Natural killer cell (primary cell): ENCODE measurements at regions not wholly inside any gene's neighbourhood (a gene's known extent, or its start where the extent isn't known, plus 50 kb on each side); places are given as distances from the start of the nearest gene placed in this dataset.

Source experiments
- ATAC-seq, 3 donors: fragments of 150-1000 bp in 2 of 3; fragments of 200-7000 bp in 1 of 3; cut with Tn5 transposase; 1 replicate in 1 of 3; 2 replicates in 2 of 3; pipeline ENCODE4 v1.10.0; 2021; ENCODE audit warnings: mild to moderate bottlenecking in 2 of 3, moderate library complexity in 2 of 3
- DNase-seq, 2 donors: peaks; one replicate each; pipeline versions ENCODE4 v3.0.0 to v3.0.0-alpha.2; 2013 to 2021; ENCODE audit warnings: mixed read lengths in 1 of 2
- H3K27ac ChIP-seq: one replicate; pipeline ENCODE4 v1.5.1; 2013; ENCODE audit warnings: mild to moderate bottlenecking, low read length
- H3K27me3 ChIP-seq: one replicate; pipeline ENCODE4 v1.6.1; 2013; ENCODE audit warnings: low read length; ENCODE audit not compliant: control insufficient read depth, insufficient read depth
- H3K36me3 ChIP-seq: one replicate; pipeline ENCODE4 v1.6.1; 2013; ENCODE audit warnings: low read length; ENCODE audit not compliant: control insufficient read depth, insufficient read depth
- H3K4me1 ChIP-seq: one replicate; pipeline ENCODE4 v1.6.1; 2013; ENCODE audit warnings: low read length; ENCODE audit not compliant: control insufficient read depth, insufficient read depth
- H3K4me3 ChIP-seq: one replicate; pipeline ENCODE4 v1.5.1; 2013; ENCODE audit warnings: low read length
- H3K9me3 ChIP-seq: one replicate; pipeline ENCODE4 v1.6.1; 2013; ENCODE audit warnings: low read length; ENCODE audit not compliant: control insufficient read depth, insufficient read depth
- H3K27ac Mint-ChIP-seq, 2 donors: one replicate each; pipeline ENCODE4 v1.8.0; 2022; ENCODE audit warnings: mild to moderate bottlenecking in 2 of 2, mixed read lengths in 2 of 2, moderate library complexity in 1 of 2
- H3K27me3 Mint-ChIP-seq, 2 donors: one replicate each; pipeline ENCODE4 v1.8.0; 2022; ENCODE audit warnings: low read depth in 2 of 2, mixed read lengths in 2 of 2
- H3K36me3 Mint-ChIP-seq: one replicate; pipeline ENCODE4 v1.8.0; 2022; ENCODE audit warnings: mixed read lengths
- H3K4me1 Mint-ChIP-seq, 2 donors: one replicate each; pipeline ENCODE4 v1.8.0; 2022; ENCODE audit warnings: mixed read lengths in 2 of 2
- H3K4me3 Mint-ChIP-seq: one replicate; pipeline ENCODE4 v1.8.0; 2022; ENCODE audit warnings: mild to moderate bottlenecking, moderate library complexity, mixed read lengths
- H3K9me3 Mint-ChIP-seq, 2 donors: one replicate each; pipeline ENCODE4 v1.8.0; 2022; ENCODE audit warnings: mixed read lengths in 2 of 2
- CTCF ChIP-seq: fragments of 200-600 bp; IDR thresholded peaks from one replicate; pipeline ENCODE4 v1.8.0; 2022; ENCODE audit warnings: antibody characterized with exemption
- WGBS: methylation state at CpG from one replicate; pipeline ENCODE4 v1.1.7; 2013; ENCODE audit warnings: missing lambda C conversion rate; ENCODE audit not compliant: insufficient coverage; 5-methylcytosine and 5-hydroxymethylcytosine counted together
- intact Hi-C: fragments of 100-400 bp; cut with micrococcal nuclease; formaldehyde crosslinking; loops from one replicate; pipeline ENCODE4 v1.14.2; 2022

GRCh38 chr10:128982616-128982915, 484.5 kb upstream of the MGMT start:
- no peak overlapping the region for H3K4me3 Mint-ChIP-seq
- H3K36me3 ChIP-seq = no peaks in the 10 kb centered on the region
- no peaks in the 10 kb centered on the region for H3K9me3 Mint-ChIP-seq
- 81% methylated on average over 4 of the region's 4 CpGs for WGBS
- no peaks in the 10 kb centered on the region for H3K9me3 ChIP-seq
- TF ChIP-seq CTCF = no peak
- no peak for ATAC-seq
- DNase-seq = no peak
- no peaks in the 10 kb centered on the region for H3K4me1 ChIP-seq
- H3K27ac ChIP-seq = no peak overlapping the region
- no peak overlapping the region for H3K4me3 ChIP-seq
- no peaks in the 10 kb centered on the region for H3K27me3 Mint-ChIP-seq
- no peaks in the 10 kb centered on the region for H3K4me1 Mint-ChIP-seq
- H3K27me3 ChIP-seq = no peaks in the 10 kb centered on the region
- intact Hi-C loops = no loop called here
- no peaks in the 10 kb centered on the region for H3K36me3 Mint-ChIP-seq
- H3K27ac Mint-ChIP-seq = no peak overlapping the region

- no peaks in the 10 kb centered on the region for H3K36me3 Mint-ChIP-seq
- TF ChIP-seq CTCF = no peak
- Histone ChIP-seq H3K36me3 (no peaks in the 10 kb centered on the region), H3K27ac (no peak overlapping the region), H3K9me3 (no peaks in the 10 kb centered on the region), H3K4me1 (no peaks in the 10 kb centered on the region), H3K4me3 (no peak overlapping the region), H3K27me3 (no peaks in the 10 kb centered on the region)
- WGBS = 79% methylated on average over 1 of the region's 1 CpG
- intact Hi-C loops = no loop called here
- no peaks in the 10 kb centered on the region for H3K9me3 Mint-ChIP-seq
- H3K4me1 Mint-ChIP-seq = no peaks in the 10 kb centered on the region
- H3K27ac Mint-ChIP-seq = no peak overlapping the region
- ATAC-seq (no peak), DNase-seq (no peak)
- no peak overlapping the region for H3K4me3 Mint-ChIP-seq
- H3K27me3 Mint-ChIP-seq = no peaks in the 10 kb centered on the region
Measured at GRCh38 chr10:128985036-128985435, 482.0 kb upstream of the MGMT start.

GRCh38 chr10:128990986-128991385, 476.1 kb upstream of the MGMT start:
- Histone ChIP-seq H3K36me3 (no peaks in the 10 kb centered on the region), H3K4me1 (no peaks in the 10 kb centered on the region), H3K9me3 (no peaks in the 10 kb centered on the region), H3K27ac (no peak overlapping the region), H3K4me3 (no peak overlapping the region), H3K27me3 (no peaks in the 10 kb centered on the region)
- H3K9me3 Mint-ChIP-seq = no peaks in the 10 kb centered on the region
- no peaks in the 10 kb centered on the region for H3K4me1 Mint-ChIP-seq
- DNase-seq = no peak
- no peak for TF ChIP-seq CTCF
- H3K27me3 Mint-ChIP-seq = peaks cover 0 to 8% of the 10 kb centered on the region in 2 donors
- WGBS = 93% methylated on average over 17 of the region's 17 CpGs
- no peak overlapping the region for H3K4me3 Mint-ChIP-seq
- H3K27ac Mint-ChIP-seq = no peak overlapping the region
- no peak for ATAC-seq
- intact Hi-C loops = no loop called here
- no peaks in the 10 kb centered on the region for H3K36me3 Mint-ChIP-seq

- TF ChIP-seq CTCF = no peak
Measured at GRCh38 chr10:128992770-128993169, 474.3 kb upstream of the MGMT start.

More at GRCh38 chr10:128992770-128993169, 474.3 kb upstream of the MGMT start:
- H3K27me3 Mint-ChIP-seq = peaks cover 0 to 8% of the 10 kb centered on the region in 2 donors
- Histone ChIP-seq H3K9me3 (no peaks in the 10 kb centered on the region), H3K27ac (no peak overlapping the region), H3K4me1 (no peaks in the 10 kb centered on the region), H3K4me3 (no peak overlapping the region), H3K27me3 (no peaks in the 10 kb centered on the region), H3K36me3 (no peaks in the 10 kb centered on the region)
- no peaks in the 10 kb centered on the region for H3K9me3 Mint-ChIP-seq
- DNase-seq (no peak), ATAC-seq (no peak)
- H3K36me3 Mint-ChIP-seq = no peaks in the 10 kb centered on the region
- no peak overlapping the region for H3K27ac Mint-ChIP-seq
- intact Hi-C loops = no loop called here
- WGBS = 85% methylated on average over 4 of the region's 5 CpGs
- no peaks in the 10 kb centered on the region for H3K4me1 Mint-ChIP-seq
- no peak overlapping the region for H3K4me3 Mint-ChIP-seq
